K562 (cell line): ENCODE measurements at regions not wholly inside any gene's neighbourhood (a gene's known extent, or its start where the extent isn't known, plus 50 kb on each side); places are given as distances from the start of the nearest gene placed in this dataset.

Experiments
- BHLHE40 ChIP-seq: IDR thresholded peaks from 2 replicates; pipeline ENCODE4 v1.6.1; 2011; ENCODE audit warnings: low read length, improper control_type of control experiment
- CTCF ChIP-seq, 3 experiments: IDR thresholded peaks in 2 of 3; conservative IDR thresholded peaks in 1 of 3; 2 replicates each; pipeline ENCODE4 v1.5.1; 2011 to 2012; ENCODE audit warnings: low read length in 3 of 3, mild to moderate bottlenecking in 3 of 3, control low read depth in 2 of 3, improper control_type of control experiment in 1 of 3, inconsistent platforms in 1 of 3, low read depth in 1 of 3, mixed read lengths in 1 of 3, moderate library complexity in 1 of 3; ENCODE audit not compliant: insufficient read depth in 2 of 3
- EZH2 ChIP-seq: IDR thresholded peaks from 2 replicates; pipeline ENCODE4 v1.6.1; 2012; ENCODE audit warnings: low read depth, mild to moderate bottlenecking, inconsistent platforms, low read length, borderline replicate concordance
- HMG20B ChIP-seq: fragments of 250-450 bp; sonication (Bioruptor Pico); IDR thresholded peaks from 2 replicates; pipeline ENCODE4 v1.5.0; 2021; ENCODE audit warnings: mild to moderate bottlenecking
- MTA1 ChIP-seq: fragments of 450-650 bp; IDR thresholded peaks from 2 replicates; pipeline ENCODE4 v1.6.1; 2017; ENCODE audit warnings: borderline replicate concordance
- POLR2AphosphoS2 ChIP-seq: IDR thresholded peaks from 2 replicates; pipeline ENCODE4 v1.6.1; 2012; ENCODE audit warnings: low read length, improper control_type of control experiment
- PTBP1 ChIP-seq: fragments of 200-400 bp; formaldehyde crosslinking; IDR thresholded peaks from 2 replicates; pipeline ENCODE4 v1.6.1; 2017; ENCODE audit warnings: low read depth, low read length
- RCOR1 ChIP-seq, 2 experiments: IDR thresholded peaks; 2 replicates each; pipeline ENCODE4 v1.6.1; 2012; ENCODE audit warnings: low read depth in 2 of 2, low read length in 2 of 2, borderline replicate concordance in 1 of 2, improper control_type of control experiment in 1 of 2
- SMARCA5 ChIP-seq: fragments of 450-650 bp; IDR thresholded peaks from 2 replicates; pipeline ENCODE4 v1.6.1; 2016
- ZNF253 ChIP-seq: fragments of 250-450 bp; sonication (Bioruptor Pico); conservative IDR thresholded peaks from 2 replicates; pipeline ENCODE4 v1.6.1; 2021; ENCODE audit warnings: mild to moderate bottlenecking
- ZNF318 ChIP-seq, 2 experiments: fragments of 450-650 bp; IDR thresholded peaks; 2 replicates each; pipeline ENCODE4 v1.6.1; 2016; ENCODE audit warnings: mild to moderate bottlenecking in 2 of 2, borderline replicate concordance in 1 of 2, low read depth in 1 of 2, moderate library complexity in 1 of 2
- TF ChIP-seq, protein P1 (sequence below), 2 experiments: fragments of 250-450 bp in 1 of 2; fragments of 450-650 bp in 1 of 2; sonication (Bioruptor Pico) in 1 of 2; IDR thresholded peaks; 2 replicates each; pipeline versions ENCODE4 v1.6.1 to v1.8.0; 2016 to 2021; ENCODE audit warnings: mild to moderate bottlenecking in 2 of 2, moderate library complexity in 2 of 2, missing compliant biosample characterization in 1 of 2, missing genetic modification characterization in 1 of 2
- TF ChIP-seq, protein P2 (sequence below): sonication (generic); formaldehyde crosslinking; IDR thresholded peaks from 2 replicates; pipeline ENCODE4 v1.8.1; 2022; ENCODE audit warnings: missing genetic modification reagents

DNA sequence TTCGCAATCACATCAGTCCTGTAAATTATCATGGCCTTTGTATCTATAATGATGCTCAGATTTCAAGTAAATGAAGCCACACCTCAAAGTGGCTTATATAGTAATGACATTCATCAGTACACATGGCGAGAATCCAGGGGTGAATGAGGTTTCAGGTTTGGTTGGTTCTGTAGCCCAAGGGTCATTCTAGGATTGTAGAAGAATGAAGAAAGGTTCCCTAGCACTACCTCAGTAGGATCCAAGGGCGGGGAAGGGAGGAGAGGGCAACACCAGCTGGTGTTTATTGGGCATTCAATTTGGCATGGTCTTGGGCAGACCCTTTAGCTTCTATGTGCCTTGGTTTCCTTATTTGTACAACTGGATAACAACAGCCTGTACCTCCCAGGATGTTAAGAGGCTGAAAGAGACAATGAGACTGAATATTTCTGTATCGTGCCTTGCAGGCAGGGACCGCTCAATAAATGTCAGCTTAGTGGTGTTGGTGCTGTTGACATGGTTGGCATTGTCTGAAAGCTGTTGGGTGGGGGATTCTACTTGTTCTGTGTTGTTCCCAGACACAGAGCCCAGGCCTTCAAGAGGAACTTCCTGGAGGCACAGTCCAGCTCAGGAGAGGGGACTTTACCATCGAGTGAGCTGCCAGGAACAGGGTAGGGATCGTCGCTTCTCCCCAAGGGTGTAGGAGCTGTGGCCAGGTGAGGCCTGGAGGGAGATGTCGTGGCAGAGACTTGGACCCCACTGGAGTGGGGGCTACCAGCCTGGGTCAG is 388.2 kb downstream of the PTPRU start:
- no peak for TF ChIP-seq ZNF318 (IDR thresholded peaks at IDR 0.05; ENCODE audit: borderline replicate concordance in 1 of 2, low read depth in 1 of 2)
- TF ChIP-seq, protein P1, sequence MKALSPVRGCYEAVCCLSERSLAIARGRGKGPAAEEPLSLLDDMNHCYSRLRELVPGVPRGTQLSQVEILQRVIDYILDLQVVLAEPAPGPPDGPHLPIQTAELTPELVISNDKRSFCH (CRISPR knock-in tag; IDR thresholded peaks at IDR 0.05) = no peak
- TF ChIP-seq, protein P1 (tag; IDR thresholded peaks at IDR 0.05) = no peak
- no peak for TF ChIP-seq SMARCA5
- TF ChIP-seq PTBP1 = no peak
- TF ChIP-seq CTCF (IDR thresholded peaks at IDR 0.05 in 2 of 3, conservative IDR thresholded peaks at IDR 0.05 in 1 of 3; ENCODE audit: insufficient read depth in 2 of 3, low read depth in 1 of 3, low read length in 3 of 3) = no peak
- no peak for TF ChIP-seq ZNF253
- TF ChIP-seq RCOR1 (IDR thresholded peaks at IDR 0.05; ENCODE audit: borderline replicate concordance in 1 of 2, low read depth in 2 of 2, low read length in 2 of 2) = no peak
- TF ChIP-seq EZH2 = no peak
- TF ChIP-seq, protein P2, sequence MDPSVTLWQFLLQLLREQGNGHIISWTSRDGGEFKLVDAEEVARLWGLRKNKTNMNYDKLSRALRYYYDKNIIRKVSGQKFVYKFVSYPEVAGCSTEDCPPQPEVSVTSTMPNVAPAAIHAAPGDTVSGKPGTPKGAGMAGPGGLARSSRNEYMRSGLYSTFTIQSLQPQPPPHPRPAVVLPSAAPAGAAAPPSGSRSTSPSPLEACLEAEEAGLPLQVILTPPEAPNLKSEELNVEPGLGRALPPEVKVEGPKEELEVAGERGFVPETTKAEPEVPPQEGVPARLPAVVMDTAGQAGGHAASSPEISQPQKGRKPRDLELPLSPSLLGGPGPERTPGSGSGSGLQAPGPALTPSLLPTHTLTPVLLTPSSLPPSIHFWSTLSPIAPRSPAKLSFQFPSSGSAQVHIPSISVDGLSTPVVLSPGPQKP = no peak
- TF ChIP-seq BHLHE40 = no peak
- no peak for TF ChIP-seq POLR2AphosphoS2
- TF ChIP-seq HMG20B (CRISPR knock-in tag) = no peak
- no peak for TF ChIP-seq MTA1
